Activated B cell treated with CpG ODN at 0.5 μM for 24 hours (primary cell): ENCODE measurements at regions not wholly inside any gene's neighbourhood (a gene's known extent, or its start where the extent isn't known, plus 50 kb on each side); places are given as distances from the start of the nearest gene placed in this dataset.

Experiments used
- ATAC-seq: fragments of 200-7000 bp; cut with Tn5 transposase; one replicate; pipeline ENCODE4 v1.10.0; 2021; ENCODE audit warnings: low read depth, mild to moderate bottlenecking, moderate library complexity
- CTCF ChIA-PET: fragments of 350-600 bp; sonication (Branson Sonifier 250); formaldehyde crosslinking; loops from one replicate; lab custom pipeline; 2021; ENCODE audit warnings: antibody characterized with exemption; lab: Charles Lee
- POLR2A ChIA-PET: fragments of 350-600 bp; sonication (Branson Sonifier 250); formaldehyde crosslinking; loops from one replicate; lab custom pipeline; 2021; ENCODE audit warnings: antibody characterized with exemption; lab: Charles Lee
- DNase-seq: peaks from one replicate; pipeline ENCODE4 v3.0.0; 2022
- H3K27ac Mint-ChIP-seq: one replicate; pipeline ENCODE4 v1.8.0; 2020; ENCODE audit warnings: mixed read lengths
- H3K27me3 Mint-ChIP-seq: one replicate; pipeline ENCODE4 v1.8.0; 2021; ENCODE audit warnings: mixed read lengths
- H3K36me3 Mint-ChIP-seq: one replicate; pipeline ENCODE4 v1.8.0; 2021; ENCODE audit warnings: low read depth, mixed read lengths
- H3K4me1 Mint-ChIP-seq: one replicate; pipeline ENCODE4 v1.8.0; 2021; ENCODE audit warnings: mixed read lengths
- H3K4me3 Mint-ChIP-seq: one replicate; pipeline ENCODE4 v1.8.0; 2020; ENCODE audit warnings: mild to moderate bottlenecking, mixed read lengths
- H3K9me3 Mint-ChIP-seq: one replicate; pipeline ENCODE4 v1.8.0; 2020; ENCODE audit warnings: mixed read lengths
- intact Hi-C: fragments of 100-400 bp; cut with micrococcal nuclease; formaldehyde crosslinking; loops from one replicate; pipeline ENCODE4 v1.15.1; 2024
- TF ChIP-seq, protein P1 (sequence below): fragments of 200-600 bp; IDR thresholded peaks from one replicate; pipeline ENCODE4 v1.8.0; 2022; ENCODE audit warnings: antibody characterized with exemption, mild to moderate bottlenecking

DNA sequence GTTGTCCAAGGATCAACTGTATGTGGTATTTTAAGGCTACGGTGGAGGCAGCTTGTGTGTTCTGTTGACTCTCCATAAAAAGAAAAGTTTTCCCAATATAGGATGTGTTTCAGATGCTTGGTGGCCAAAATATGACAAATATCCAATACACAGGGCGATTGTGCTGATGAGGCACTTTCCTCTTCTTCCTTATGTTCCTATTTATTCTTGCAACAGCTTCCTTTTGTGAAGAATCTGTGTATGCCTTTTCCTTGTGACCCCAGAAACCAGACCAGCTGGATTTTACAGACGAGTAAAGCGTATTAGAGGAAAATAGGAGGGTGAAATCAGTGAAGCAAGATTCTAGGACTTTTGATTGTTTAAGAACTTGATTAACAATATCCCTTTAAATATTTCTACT lies 452.0 kb downstream of the DMAC1 start:
- Mint-ChIP-seq H3K4me3 (no peak overlapping the region), H3K4me1 (no peaks in the 10 kb centered on the region), H3K9me3 (peaks cover 11% of the 10 kb centered on the region), H3K27ac (no peak overlapping the region), H3K27me3 (peaks cover 5% of the 10 kb centered on the region), H3K36me3 (no peaks in the 10 kb centered on the region)
- TF ChIP-seq, protein P1, sequence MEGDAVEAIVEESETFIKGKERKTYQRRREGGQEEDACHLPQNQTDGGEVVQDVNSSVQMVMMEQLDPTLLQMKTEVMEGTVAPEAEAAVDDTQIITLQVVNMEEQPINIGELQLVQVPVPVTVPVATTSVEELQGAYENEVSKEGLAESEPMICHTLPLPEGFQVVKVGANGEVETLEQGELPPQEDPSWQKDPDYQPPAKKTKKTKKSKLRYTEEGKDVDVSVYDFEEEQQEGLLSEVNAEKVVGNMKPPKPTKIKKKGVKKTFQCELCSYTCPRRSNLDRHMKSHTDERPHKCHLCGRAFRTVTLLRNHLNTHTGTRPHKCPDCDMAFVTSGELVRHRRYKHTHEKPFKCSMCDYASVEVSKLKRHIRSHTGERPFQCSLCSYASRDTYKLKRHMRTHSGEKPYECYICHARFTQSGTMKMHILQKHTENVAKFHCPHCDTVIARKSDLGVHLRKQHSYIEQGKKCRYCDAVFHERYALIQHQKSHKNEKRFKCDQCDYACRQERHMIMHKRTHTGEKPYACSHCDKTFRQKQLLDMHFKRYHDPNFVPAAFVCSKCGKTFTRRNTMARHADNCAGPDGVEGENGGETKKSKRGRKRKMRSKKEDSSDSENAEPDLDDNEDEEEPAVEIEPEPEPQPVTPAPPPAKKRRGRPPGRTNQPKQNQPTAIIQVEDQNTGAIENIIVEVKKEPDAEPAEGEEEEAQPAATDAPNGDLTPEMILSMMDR, result no peak
- no peak for DNase-seq
- ChIA-PET POLR2A (no interaction called here), CTCF (no interaction called here)
- intact Hi-C loops, result no loop called here
- ATAC-seq, result no peak

DNA sequence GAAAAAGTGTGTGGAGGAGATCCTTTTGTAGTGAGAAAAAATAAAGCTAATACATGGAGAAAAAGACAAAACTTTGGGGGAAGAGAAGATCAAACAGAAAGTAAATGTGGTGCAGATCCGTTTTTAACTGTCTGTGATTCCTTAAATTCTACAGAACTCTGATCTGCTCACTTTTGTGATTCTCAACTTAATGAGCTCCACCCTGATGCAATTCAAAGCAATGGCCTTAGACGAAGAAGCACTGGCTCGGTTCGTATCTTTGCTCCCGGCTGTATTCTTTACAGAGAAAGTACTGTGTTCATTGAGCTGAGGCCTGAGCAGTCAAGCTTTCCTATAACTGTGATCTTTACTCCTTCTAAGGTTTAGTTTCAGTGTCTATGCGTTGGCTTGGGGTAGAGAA lies 453.4 kb downstream of the DMAC1 start:
- ChIA-PET CTCF (no interaction called here), POLR2A (no interaction called here)
- Mint-ChIP-seq H3K9me3 (peaks cover 11% of the 10 kb centered on the region), H3K27ac (no peak overlapping the region), H3K27me3 (no peaks in the 10 kb centered on the region), H3K4me3 (no peak overlapping the region), H3K4me1 (peaks cover 2% of the 10 kb centered on the region), H3K36me3 (no peaks in the 10 kb centered on the region)
- intact Hi-C loops, result no loop called here
- TF ChIP-seq, protein P1, result no peak
- ATAC-seq (no peak), DNase-seq (no peak)

DNA sequence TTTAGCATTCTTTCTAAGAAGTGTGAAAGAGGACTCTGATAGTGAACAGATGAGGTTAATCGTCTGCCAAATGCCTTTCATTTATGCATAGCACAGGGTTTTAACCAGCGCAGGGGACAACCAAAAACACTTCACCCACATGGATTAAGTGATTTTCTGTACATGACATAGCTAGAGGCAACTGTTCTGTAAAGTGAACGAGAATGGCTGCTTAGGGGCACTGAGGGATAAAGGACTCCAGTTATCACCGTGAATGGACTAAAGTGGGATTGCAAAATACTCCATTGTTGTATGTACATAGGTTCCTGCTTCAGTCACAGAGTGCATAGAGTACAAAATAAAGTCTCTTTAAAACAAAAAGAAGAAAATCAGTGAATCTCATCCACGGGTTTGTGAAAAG lies 456.8 kb downstream of the DMAC1 start:
- ATAC-seq (no peak), DNase-seq (no peak)
- ChIA-PET CTCF (no interaction called here), POLR2A (no interaction called here)
- no peaks in the 10 kb centered on the region for H3K9me3 Mint-ChIP-seq
- TF ChIP-seq, protein P1, result no peak
- peaks cover 2% of the 10 kb centered on the region for H3K4me1 Mint-ChIP-seq
- no peak overlapping the region for H3K4me3 Mint-ChIP-seq
- no peaks in the 10 kb centered on the region for H3K27me3 Mint-ChIP-seq
- intact Hi-C loops, result no loop called here
- H3K36me3 Mint-ChIP-seq, result no peaks in the 10 kb centered on the region
- H3K27ac Mint-ChIP-seq, result no peak overlapping the region

DNA sequence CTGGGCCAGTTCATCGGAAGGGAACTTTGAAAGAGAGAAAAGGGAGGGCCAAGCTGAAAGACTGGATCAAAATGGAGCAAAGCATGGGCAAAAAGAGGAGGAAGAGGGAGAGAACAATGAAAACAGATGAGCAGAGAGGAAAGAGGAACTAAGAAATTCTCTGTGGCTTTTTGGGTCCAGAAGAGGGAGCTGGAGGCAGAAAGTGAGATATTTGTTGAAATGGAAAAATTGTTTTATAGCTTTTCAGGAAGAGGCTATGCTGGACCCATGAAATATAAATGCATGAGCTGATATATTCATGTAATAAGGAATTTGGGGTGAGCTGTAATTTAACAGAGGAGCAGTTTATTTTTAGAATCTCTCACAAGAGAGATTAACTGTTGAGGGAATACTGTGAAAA lies 457.3 kb downstream of the DMAC1 start:
- H3K27me3 Mint-ChIP-seq, result no peaks in the 10 kb centered on the region
- DNase-seq, result no peak
- intact Hi-C loops, result no loop called here

DNA sequence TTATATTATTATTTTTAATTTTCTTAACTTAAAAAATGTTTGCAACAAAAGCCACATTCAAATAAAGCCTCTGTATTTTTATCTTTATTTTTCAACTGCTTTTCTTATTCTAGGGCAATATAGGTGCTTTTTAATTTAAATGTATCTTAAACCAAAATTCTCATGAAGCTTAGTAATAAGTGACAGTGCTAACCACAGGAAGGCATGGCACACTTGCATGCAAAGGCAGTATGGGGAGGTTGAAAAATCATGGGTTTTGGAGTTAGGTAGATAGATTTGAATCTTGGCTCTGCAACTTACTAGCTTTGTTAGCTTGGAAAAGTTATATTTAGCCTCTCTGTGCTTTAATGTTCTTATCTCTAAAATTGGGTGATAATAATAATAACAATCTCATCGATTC lies 458.0 kb downstream of the DMAC1 start:
- no peak overlapping the region for H3K27ac Mint-ChIP-seq
- H3K4me1 Mint-ChIP-seq, result peaks cover 2% of the 10 kb centered on the region
- H3K36me3 Mint-ChIP-seq, result no peaks in the 10 kb centered on the region
- no peak for ATAC-seq
- CTCF ChIA-PET, result no interaction called here
- DNase-seq, result no peak
- no peak overlapping the region for H3K4me3 Mint-ChIP-seq
- no peaks in the 10 kb centered on the region for H3K27me3 Mint-ChIP-seq
- TF ChIP-seq, protein P1, result no peak
- intact Hi-C loops, result no loop called here
- POLR2A ChIA-PET, result no interaction called here
- H3K9me3 Mint-ChIP-seq, result no peaks in the 10 kb centered on the region

More for the DNA sequence above, 457.3 kb downstream of the DMAC1 start:
- no peak for ATAC-seq
- TF ChIP-seq, protein P1, result no peak
- Mint-ChIP-seq H3K9me3 (no peaks in the 10 kb centered on the region), H3K4me3 (no peak overlapping the region), H3K4me1 (peaks cover 2% of the 10 kb centered on the region), H3K36me3 (no peaks in the 10 kb centered on the region), H3K27ac (no peak overlapping the region)
- CTCF ChIA-PET, result no interaction called here
- POLR2A ChIA-PET, result no interaction called here
